ENCODE measurements at regions not wholly inside any gene's neighbourhood (a gene's known extent, or its start where the extent isn't known, plus 50 kb on each side); places are given as distances from the start of the nearest gene placed in this dataset.

GRCh38 chr1:232273011-232273410 lies 356.9 kb downstream of the SIPA1L2 start:
- TF ChIP-seq CTCF (IDR thresholded peaks at IDR 0.05 in 8 of 11, conservative IDR thresholded peaks at IDR 0.05 in 3 of 11), result no peak
- TF ChIP-seq POLR2A (IDR thresholded peaks at IDR 0.05), result no peak
- no peak for TF ChIP-seq POLR2AphosphoS5 (IDR thresholded peaks at IDR 0.05)
